ENCODE measurements at regions not wholly inside any gene's neighbourhood (a gene's known extent, or its start where the extent isn't known, plus 50 kb on each side); places are given as distances from the start of the nearest gene placed in this dataset.

- TF ChIP-seq POLR2AphosphoS5 (IDR thresholded peaks at IDR 0.05) (peak; percentile 18), POLR2A (IDR thresholded peaks at IDR 0.05) (no peak), CTCF (IDR thresholded peaks at IDR 0.05) (no peak)
- Histone ChIP-seq H3K9me3 (no peaks in the 10 kb centered on the region), H3K4me3 (no peak overlapping the region), H3K27me3 (replicated peaks; ENCODE audit: insufficient read depth) (no peaks in the 10 kb centered on the region), H3K36me3 (no peaks in the 10 kb centered on the region), H3K4me1 (replicated peaks) (no peaks in the 10 kb centered on the region), H3K27ac (no peak overlapping the region)
- intact Hi-C loops (cut with DNase I) = no loop called here
- no peak for DNase-seq (ENCODE audit: low spot score)
- 48% methylated on average over 5 of the region's 5 CpGs for WGBS
Measured at GRCh38 chr15:96158938-96159337, 171.6 kb upstream of the NR2F2 start.

DNA sequence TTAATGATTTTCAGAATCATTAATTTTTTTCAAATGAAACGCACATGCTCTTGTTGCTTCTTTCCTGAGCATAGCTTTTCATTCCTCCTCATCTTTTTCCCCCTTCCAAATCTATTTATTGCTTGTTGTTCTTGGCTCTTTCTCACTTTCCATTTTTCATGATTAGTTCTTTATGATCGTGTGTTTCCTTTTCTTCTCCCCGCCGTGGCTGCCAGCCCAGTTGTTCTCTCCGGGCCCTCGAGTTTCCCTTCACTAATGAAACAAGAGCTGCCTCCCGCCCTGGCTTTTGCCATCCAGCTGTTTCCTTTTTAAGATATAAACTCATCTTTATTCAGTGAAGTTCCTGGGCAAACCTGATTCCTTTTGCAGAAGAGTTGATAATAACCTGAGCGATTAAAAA lies 170.2 kb upstream of the NR2F2 start:
- intact Hi-C loops (cut with DNase I) = loop anchor here (10.0 kb wide), 2 partner anchors 105 to 895 kb away; no protein-coding TSS in a partner anchor
- Histone ChIP-seq H3K36me3 (no peaks in the 10 kb centered on the region), H3K4me1 (replicated peaks) (no peaks in the 10 kb centered on the region), H3K27ac (peak overlapping the region in 1 of 2 donors; percentile 48), H3K4me3 (no peak overlapping the region), H3K27me3 (replicated peaks; ENCODE audit: insufficient read depth) (no peaks in the 10 kb centered on the region), H3K9me3 (no peaks in the 10 kb centered on the region)
- peak; percentile 36 for DNase-seq (ENCODE audit: low spot score)
- WGBS = 7% methylated on average over 8 of the region's 8 CpGs
- peak; percentile 46 for TF ChIP-seq POLR2AphosphoS5 (IDR thresholded peaks at IDR 0.05)
- TF ChIP-seq CTCF (IDR thresholded peaks at IDR 0.05) = no peak

- intact Hi-C loops (cut with DNase I) = loop anchor here (10.0 kb wide), 2 partner anchors 104 to 896 kb away; no protein-coding TSS in a partner anchor
- DNase-seq (ENCODE audit: low spot score) = no peak
- Histone ChIP-seq H3K4me1 (replicated peaks) (no peaks in the 10 kb centered on the region), H3K9me3 (no peaks in the 10 kb centered on the region), H3K36me3 (no peaks in the 10 kb centered on the region), H3K4me3 (no peak overlapping the region), H3K27me3 (replicated peaks; ENCODE audit: insufficient read depth) (no peaks in the 10 kb centered on the region), H3K27ac (peak overlapping the region in 1 of 2 donors; percentile 48)
- 38% methylated on average over 1 of the region's 1 CpG for WGBS
- no peak for TF ChIP-seq CTCF (IDR thresholded peaks at IDR 0.05)
- TF ChIP-seq POLR2A (IDR thresholded peaks at IDR 0.05) = no peak
- no peak for TF ChIP-seq POLR2AphosphoS5 (IDR thresholded peaks at IDR 0.05)
Measured at GRCh38 chr15:96160800-96161199, 169.7 kb upstream of the NR2F2 start.

DNA sequence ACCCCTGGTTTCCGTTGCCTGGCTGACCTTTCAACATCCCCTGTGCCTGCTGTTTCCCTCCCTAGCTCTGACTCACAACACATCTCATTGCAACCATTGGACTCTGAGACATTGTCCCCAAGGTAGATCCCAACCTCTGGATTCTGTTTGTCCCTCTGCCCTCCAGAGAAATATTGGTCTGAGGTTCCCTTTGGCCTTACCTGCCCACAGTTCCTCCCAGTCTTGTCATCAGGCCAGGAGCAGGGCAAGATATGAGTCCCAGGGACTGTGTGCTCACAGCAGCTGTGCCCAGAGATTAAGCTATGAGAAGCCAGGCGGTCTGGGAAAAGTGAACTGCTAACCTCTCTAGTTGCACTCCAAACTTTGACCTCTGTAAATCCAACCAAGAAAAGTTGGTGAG lies 168.2 kb upstream of the NR2F2 start:
- H3K27ac ChIP-seq = no peak overlapping the region

More for the DNA sequence above, 168.2 kb upstream of the NR2F2 start:
- Histone ChIP-seq H3K4me1 (replicated peaks) (no peaks in the 10 kb centered on the region), H3K27me3 (replicated peaks; ENCODE audit: insufficient read depth) (no peaks in the 10 kb centered on the region), H3K36me3 (no peaks in the 10 kb centered on the region), H3K4me3 (no peak overlapping the region), H3K9me3 (no peaks in the 10 kb centered on the region)
- intact Hi-C loops (cut with DNase I) = loop anchor here (10.0 kb wide), 2 partner anchors 102 to 898 kb away; no protein-coding TSS in a partner anchor
- WGBS = 76% methylated on average over 2 of the region's 2 CpGs
- TF ChIP-seq POLR2AphosphoS5 (IDR thresholded peaks at IDR 0.05) (no peak), POLR2A (IDR thresholded peaks at IDR 0.05) (no peak), CTCF (IDR thresholded peaks at IDR 0.05) (no peak)
- no peak for DNase-seq (ENCODE audit: low spot score)
